ENCODE measurements at regions not wholly inside any gene's neighbourhood (a gene's known extent, or its start where the extent isn't known, plus 50 kb on each side); places are given as distances from the start of the nearest gene placed in this dataset.
"Not testable (repeated sequence)": the region's sequence is repeated elsewhere in the genome, so short reads cannot be mapped to it uniquely, and the experiment has no call there.

DNA sequence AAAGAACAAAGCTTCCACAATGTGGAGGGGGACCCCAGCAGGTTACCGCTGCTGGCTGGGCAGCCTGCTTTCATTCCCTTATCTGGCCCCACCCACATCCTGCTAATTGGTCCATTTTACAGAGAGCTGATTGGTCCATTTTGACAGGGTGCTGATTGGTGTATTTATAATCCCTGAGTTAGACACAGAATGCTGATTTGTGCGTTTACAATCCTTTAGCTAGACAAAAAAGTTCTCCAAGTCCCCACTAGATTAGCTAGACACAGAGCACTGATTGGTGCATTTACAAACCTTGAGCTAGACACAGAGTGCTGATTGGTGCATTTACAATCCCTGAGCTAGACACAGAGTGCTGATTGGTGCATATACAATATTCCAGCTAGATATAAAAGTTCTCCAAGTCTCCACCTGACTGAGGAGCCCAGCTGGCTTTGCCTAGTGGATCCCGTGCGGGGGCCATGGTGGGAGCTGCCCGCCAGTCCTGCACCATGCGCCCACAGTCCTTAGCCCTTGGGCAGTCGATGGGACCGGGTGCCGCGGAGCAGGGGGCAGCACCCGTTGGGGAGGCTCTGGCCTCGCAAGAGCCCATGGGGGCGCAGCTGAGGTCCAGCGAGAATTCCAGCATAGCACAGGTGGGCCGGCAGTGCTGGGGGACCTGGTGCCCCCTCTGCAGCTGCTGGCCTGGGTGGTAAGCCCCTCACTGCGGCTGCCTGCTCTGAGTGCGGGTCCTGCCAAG is 88.8 kb upstream of the MYLIP start:
- not testable (repeated sequence) for DNase-seq

DNA sequence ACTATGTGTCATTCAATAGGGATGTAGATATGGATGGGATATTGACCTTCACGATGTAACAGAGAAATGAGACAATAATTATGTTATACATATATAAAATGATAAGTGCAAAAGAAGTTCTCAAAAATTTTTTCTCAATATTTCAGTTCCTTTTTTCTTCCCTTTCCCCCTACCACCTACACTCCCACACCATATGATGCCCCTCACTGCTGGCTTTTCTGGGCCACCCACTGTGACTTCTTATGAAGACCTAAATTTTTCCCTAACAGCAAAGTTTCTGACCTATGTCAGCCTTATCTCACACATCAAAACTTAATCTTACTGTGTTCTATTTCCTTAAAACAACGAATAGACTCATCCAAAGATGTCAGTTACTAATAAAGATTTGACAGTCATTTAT is 89.9 kb upstream of the MYLIP start:
- no peak for DNase-seq

DNA sequence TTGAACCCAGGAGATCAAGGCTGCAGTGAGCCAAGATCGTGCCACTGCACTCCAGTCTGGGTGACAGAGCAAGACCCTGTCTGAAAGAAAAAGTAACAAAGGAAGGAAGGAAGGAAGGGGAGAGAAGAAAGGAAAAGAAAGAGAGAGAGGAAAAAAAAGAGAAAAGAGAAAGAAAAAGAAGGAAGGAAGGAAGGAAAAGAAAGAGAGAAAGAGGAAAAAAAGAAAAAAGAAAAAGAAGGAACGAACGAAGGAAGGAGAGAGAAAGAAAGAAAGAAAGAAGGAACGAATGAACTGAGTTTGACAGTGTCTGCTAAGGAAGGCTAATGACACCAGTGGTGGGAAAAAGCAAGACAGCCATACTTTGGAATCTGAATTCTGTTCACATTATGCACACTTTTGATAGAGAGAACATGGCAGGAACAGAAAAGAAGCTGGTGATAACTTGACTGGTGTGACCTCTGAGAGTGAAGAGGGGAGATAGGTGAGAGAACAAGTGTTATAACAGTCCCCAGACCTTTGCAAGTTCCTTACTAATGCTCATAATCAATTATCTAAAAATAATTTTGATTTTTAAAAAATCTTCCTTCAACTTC is 93.3 kb upstream of the MYLIP start:
- DNase-seq, result no peak

DNA sequence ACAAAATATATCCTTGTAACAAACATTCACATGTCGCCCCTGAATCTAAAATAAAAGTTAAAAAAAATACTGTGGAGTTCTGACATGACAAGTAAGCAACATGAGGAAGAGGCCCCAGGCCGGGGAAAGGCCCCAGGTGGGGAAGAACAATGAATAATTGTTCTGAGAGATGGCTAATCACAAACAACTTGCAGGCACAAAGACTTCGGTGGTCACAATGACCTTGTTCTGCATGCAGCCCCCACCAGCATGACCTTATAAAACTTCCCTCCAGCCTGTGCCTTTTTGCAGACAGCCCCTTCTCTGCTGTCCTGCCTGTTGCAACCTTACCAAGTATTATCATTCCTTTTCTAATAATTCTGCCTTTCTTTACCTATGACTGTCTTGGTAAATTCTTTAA is 95.7 kb upstream of the MYLIP start:
- DNase-seq, result no peak

DNA sequence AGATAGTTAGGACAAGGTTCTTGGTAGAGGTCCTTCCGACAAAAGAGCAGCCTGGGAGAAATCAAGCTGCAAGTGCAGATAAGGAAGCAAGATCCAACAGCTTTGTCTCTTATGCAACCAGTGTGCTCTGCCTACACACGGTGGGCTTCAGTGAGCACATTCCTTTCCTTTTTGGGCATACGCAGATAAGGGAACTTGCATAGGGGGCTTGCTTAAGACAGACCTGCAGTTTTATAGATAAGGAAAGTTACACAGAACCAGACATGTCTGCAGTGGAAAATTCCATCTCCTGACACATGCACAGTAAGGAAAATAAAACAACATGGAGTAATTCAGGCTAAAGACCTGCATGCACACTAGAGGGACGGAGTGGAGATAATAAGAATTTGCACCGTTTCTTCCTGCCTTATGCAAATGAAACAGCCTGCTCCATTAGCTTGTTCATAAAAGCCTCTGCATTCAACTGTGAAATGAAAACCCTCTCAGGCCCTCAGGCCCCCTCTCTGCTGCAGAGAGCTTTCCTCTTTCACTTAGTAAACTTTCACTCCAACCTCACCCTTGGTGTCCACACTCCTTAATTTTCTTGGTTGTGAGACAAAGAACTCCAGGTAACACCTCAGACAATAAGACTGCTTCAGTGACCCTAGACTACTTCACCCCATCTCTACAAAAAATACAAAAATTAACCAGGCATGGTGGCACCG is 97.5 kb upstream of the MYLIP start:
- DNase-seq, result no peak

DNA sequence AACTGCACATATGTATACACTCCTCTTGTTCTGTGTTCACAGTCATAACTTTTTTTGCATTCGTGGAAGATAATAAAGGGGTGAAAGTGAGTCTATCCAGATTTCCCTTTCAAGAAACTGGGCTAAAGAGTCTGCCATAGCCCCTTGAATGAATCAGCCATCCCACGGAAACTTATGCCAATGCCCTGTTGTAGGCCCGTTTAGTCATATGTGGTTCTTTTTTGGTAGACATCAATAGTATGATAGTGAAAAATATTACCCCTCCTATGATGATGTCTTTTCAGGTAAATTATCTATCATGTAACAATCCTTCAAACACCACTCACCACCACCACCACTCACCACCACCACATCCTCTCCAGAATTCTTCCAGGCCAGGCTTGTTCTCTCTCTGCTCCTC is 99.9 kb upstream of the MYLIP start:
- DNase-seq, result no peak

DNA sequence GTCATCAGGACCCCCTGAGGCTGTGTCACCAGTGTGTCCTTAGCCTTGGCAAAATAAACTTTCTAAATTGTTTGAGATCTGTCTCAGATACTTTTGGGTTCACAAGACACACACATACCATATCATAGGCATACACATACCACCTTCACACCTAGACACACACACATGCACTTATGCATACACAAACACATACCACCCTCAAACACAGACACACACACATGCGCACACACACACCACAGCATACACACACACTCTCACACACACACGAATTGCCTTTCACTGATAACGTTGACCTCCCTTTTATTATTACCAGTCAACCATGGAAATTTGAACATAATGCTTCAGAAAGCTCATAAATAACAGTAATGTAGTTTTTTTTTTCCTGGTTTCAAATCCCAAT is 108.6 kb upstream of the MYLIP start:
- DNase-seq, result no peak

DNA sequence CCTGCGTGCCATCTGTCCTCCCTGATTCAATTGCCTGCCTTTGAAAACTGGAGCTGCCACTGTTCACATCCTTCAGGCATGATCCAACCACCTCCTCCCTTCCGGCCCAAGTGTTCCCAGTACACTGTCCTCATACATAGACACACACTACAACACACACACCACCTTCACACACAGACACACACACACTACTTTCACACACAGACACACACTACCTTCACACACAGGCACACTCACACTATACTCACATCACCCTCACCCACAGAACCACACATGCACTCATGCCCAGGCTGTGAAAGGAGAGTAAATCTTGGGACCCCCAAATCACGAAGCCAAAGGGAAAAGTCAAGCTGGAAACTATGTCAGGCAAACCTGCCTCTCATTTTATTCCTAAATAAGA is 109.4 kb upstream of the MYLIP start:
- no peak for DNase-seq

DNA sequence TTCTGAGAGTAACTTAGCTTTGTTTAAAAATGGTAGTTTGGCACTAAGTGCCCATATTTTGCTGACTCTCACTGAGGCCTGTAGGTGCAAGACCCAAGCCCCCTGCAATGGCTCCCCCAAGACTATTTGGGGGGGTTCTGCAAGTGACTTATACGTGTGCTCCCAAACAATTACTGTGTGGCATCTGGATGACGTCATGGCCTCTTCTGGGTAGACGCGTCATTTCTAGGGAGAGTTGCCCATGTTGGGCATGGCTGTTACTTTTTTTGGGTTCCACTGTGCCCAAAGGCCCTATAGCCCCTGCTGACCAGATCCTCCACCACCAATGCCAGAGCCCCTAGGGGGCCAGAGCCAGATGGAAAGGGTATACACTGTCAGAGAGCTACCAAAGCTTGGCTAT is 110.3 kb upstream of the MYLIP start:
- DNase-seq, result no peak

DNA sequence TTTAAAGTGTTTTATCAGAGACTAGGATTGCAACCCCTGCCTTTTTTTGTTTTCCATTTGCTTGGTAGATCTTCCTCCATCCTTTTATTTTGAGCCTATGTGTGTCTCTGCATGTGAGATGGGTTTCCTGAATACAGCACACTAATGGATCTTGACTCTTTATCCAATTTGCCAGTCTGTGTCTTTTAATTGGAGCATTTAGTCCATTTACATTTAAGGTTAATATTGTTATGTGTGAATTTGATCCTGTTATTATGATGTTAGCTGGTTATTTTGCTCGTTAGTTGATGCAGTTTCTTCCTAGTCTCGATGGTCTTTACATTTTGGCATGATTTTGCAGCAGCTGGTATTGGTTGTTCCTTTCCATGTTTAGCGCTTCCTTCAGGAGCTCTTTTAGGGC is 114.6 kb upstream of the MYLIP start:
- not testable (repeated sequence) for DNase-seq

DNA sequence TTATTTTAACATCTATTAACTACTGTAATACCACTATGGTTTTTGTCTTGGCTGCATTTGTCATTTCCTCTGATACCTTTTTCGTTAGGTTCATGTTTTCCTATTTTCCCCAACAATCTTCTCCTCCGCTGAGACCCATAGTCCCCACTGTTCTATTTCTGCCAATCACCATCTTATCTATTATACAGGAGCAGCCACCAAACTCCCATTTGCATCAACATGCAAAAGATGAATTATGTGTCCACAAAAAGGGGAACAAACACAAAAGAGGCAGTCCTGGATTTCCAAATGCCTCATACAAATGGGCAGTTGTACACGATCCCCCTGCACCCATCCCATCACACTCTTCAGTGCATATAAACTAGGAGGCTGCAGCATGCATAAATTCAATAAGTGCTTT is 121.7 kb upstream of the MYLIP start:
- DNase-seq, result no peak

DNA sequence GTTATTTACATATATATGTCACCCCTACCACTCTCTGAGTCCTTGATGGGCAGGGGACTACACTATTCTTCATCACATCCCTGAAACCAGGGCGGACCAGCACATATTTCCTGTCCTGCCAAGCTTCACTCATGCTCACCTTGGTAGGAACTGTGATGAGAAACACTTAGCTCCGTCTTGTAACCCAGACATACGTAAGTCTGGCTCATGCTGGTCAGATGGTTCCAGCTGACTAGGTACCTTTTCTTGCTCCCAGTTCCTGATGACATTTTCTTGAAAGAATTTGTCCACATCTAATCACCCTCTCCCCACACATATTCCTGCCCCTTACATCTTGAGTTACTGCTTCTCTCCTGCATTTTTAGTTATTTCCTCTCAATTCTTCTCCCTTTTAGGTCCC is 122.2 kb upstream of the MYLIP start:
- DNase-seq, result no peak

DNA sequence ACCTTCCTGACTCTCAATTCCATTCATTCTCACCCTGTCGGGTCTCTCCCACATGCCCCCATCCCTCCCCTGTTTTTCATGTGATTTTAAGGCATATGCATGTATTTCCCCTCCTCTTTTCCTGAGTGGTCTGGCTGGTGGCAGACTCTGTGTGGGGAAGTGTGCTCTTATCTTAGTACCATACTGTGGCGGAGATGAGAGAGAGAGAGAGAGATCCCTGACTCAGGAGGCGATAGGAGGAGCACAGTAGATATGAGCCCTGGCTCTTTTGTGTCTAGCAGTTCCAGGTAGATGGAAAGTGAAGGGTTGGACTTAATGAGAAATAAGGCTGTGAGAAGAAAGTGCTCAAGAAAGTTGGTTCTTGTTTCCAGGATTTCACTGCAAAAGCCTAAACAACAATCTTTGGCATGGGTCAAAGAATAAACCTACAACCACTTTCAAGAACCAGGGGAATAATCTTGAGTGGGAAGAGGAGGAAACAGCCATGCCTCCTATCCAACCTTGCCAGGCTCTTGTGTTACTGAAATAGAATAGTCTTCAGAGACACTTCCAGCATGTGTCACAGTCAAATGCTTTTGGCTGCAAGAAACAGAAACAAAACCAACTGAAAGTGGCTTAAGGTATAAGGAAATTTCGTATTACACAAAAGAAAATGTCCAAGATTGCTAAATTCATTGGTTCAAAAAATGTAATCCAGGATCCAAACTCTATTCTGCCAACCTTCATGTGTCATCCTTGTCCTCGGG is 123.8 kb upstream of the MYLIP start:
- no peak for DNase-seq

DNA sequence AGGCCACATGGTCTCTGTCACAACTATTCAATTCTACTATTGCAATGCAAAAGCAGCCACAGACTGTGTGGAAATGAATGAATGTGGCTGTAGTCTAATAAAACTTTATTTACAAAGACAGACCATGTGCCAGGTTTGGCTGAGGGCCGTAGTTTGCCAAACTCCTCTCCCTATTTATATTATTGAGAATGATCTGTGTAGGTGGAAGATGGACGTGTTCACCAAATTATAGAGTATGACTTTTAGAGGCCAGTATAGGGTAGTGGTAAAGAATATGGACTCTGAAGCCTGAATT is 125.7 kb upstream of the MYLIP start:
- no peak for DNase-seq

DNA sequence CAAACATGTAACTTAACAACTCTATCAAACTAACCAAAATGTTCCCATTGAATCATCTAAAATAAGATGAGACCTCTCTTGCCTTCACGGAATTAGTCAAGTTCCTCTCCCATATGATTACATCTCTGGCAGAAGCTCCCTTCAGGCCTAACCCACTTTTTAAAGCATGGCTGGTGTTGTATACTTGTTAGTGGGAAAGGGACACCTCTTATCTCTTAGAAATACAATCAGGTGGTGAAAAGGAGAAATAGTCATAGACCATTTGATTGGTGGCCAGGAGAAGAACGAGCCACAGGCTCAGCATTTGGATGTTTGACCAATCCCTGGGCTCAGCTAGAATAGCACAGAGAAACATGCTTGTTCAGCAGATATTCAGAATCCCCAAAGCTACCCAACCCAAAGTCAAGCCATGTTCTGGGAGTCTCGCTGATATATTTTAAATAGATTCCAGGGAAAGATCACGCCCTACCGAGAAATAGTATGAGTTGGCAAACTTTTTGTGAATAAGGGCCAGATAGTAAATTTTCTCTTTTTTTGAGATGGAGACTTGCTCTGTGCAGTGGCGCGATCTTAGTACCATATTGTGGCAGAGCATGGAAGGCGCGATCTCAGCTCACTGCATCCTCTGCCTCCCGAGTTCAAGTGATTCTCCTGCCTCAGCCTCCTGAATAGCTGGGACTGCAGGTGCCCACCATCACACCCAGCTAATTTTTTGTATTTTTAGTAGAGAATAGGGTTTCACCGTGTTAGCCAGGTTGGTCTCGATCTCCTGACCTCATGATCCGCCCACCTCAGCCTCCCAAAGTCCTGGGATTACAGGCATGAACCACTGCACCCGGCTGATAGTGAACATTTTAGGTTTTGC is 126.3 kb upstream of the MYLIP start:
- no peak for DNase-seq

DNA sequence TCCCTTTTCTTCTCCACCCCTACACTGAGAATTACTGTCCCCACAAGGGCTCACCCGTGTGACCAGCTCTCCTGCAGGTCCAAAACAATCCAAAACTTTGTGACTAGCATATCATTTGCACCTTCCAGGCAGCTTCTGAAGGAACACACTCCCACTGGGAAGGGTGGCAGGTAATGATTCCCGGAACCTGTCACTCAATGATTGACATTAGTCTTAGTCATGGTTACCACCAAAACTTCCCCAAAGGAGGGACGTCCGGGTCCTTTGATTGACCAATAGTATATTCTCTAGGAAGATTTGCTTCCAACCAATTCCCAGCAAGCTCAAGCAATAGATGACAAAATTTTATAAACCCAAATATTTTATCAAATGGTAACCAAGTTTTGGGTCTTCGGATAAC is 127.7 kb upstream of the MYLIP start:
- no peak for DNase-seq

DNA sequence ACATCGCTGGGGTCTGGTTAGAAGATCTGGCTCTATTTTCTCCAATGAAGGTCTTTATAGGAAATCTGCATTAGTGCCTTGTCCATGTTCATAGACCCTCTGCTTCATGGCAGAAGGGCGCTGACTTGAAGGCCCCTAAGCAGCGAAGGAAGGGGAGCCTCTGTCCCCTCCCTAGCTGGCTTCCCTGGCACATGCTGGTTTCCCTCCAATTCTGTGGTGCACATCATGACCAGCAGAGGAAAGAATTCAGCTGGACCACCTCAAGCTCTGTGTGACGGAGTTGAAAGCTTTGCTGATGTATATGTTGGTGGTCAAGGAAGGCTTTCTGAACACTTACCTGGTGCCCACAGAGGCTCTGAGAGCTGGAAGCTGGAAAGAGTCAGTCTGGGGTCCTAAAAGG is 129.7 kb upstream of the MYLIP start:
- no peak for DNase-seq

DNA sequence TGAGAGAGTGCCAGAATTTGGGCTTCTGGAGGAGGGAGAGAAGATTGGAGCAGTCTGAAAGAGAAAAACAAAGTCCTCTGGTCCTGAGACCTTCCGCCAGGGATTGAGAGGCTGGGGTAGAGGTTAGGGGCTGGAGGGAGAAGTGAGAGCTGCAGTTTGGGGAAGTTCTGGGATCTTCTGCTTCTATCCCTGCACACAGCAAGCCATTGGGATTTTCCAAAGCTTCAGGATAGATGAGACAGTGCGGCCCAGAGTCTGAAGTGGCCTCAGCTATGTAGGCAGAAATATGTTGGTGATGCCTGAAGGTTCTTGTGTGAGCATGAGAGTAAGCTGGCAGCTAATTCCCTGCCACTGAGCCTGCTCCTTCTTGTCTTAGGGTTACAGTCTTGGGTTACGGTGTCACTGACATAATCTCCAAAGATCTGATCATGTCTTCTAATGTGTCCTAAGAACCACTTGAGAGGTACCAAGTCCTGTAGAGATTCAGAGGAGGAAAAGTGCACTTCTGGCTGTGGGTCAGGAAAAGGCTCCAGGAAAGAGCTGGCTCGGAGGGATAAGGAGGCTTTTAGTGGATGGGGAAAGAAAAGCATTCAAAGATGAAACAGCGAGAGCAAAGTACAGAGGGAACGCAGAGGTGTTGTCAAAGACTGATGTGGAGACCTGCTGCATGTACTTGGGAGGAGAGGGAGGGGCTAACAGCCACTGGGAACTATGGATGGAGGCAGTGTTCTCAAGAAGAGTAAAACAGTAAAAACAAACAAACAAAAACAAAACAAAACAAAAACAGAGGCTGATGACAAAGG is 131.1 kb upstream of the MYLIP start:
- no peak for DNase-seq

DNA sequence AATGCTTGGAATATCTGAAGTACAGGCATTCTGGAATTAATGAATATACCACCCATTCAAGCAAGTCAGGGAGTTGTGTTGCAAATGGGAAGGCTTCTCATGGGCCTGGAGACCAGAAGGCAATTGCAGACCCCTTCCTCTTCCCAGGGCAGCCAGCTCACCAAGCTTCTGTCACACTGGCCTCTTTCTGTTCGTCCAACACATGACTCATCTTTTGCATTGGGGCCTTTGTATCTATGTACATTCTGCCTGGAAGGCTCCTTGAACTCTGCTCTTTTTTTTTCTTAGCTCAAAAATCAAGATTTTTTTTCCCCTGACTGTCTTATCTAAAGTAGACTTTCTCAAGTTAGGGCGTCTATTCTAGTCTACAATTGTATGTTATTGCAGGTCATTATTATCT is 132.9 kb upstream of the MYLIP start:
- peak; percentile 56 for DNase-seq

DNA sequence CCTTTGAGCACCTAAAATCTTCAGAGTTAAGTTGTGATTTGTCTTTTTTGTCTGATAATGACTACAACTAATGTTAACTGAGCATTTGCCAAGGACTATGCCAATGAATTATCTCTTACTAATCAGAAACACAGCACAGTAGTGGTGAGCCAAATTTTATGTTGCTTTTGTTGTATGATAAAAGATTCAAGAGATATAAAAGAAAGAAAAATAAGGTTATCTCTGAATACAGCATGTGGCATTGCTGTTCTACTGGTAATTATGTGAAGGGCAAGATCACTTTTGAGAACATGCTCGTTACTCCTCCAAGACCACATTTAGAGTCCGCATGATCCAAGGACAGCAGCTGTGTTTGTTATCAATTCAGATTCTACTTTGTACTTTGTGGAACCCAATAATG is 133.4 kb upstream of the MYLIP start:
- no peak for DNase-seq

DNA sequence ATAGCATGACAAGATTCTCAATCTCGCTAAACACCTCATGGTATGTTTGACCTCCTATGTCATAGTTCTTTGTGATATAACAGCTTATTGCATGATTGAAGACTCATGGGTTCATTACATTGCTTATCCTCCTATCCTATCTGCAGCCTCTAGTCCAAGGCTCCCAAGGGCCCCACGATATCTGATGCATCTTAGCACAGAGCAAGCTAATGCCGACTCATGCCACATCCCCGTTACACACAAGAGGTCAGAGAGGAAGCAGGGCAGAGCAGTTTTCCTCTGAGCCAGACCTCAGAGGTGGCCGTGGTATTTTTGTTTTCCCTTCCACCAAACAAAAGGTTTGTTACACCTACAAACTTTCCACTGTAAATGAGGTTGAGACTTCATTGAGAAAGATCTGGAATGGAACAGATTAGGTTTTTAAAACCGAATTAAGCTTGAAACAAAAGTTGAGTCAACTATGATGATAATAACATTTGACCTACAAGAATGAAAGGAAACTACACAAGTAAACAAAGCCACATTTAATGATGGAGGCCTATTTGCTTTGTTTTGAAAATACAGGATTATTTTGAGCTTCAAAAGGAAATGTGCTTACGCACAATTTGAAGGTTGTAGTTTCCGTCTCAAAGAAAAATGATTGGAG is 133.9 kb upstream of the MYLIP start:
- peak; percentile 12 for DNase-seq

Measured in DMS53 (cell line).